CD14-positive monocyte (primary cell): ENCODE measurements at regions not wholly inside any gene's neighbourhood (a gene's known extent, or its start where the extent isn't known, plus 50 kb on each side); places are given as distances from the start of the nearest gene placed in this dataset.

Source experiments
- DNase-seq, 3 donors: peaks; one replicate each; pipeline ENCODE4 v3.0.0-alpha.2; 2011 to 2022
- H2AFZ ChIP-seq: 2 replicates; pipeline ENCODE4 v1.6.0; 2012; ENCODE audit warnings: mild to moderate bottlenecking, low read depth, low read length, inconsistent platforms; ENCODE audit not compliant: insufficient read depth, poor library complexity, severe bottlenecking
- H3K27ac ChIP-seq, 2 donors: 1 replicate in 1 of 2; 2 replicates in 1 of 2; pipeline ENCODE4 v1.5.1; 2012 to 2013; ENCODE audit warnings: low read length in 2 of 2, control low read depth in 1 of 2, inconsistent platforms in 1 of 2, low read depth in 1 of 2, mild to moderate bottlenecking in 1 of 2
- H3K27me3 ChIP-seq, 2 donors: one replicate each; pipeline versions ENCODE4 v1.6.0 to v1.6.1; 2011 to 2013; ENCODE audit warnings: low read length in 2 of 2; ENCODE audit not compliant: control insufficient read depth in 2 of 2, insufficient read depth in 2 of 2
- H3K36me3 ChIP-seq, 2 donors: replicated peaks in 1 of 2; 1 replicate in 1 of 2; 2 replicates in 1 of 2; pipeline versions ENCODE4 v1.5.1 to v1.6.1; 2012 to 2013; ENCODE audit warnings: low read length in 2 of 2, control low read depth in 1 of 2, inconsistent platforms in 1 of 2, mild to moderate bottlenecking in 1 of 2; ENCODE audit not compliant: insufficient read depth in 2 of 2, control insufficient read depth in 1 of 2
- H3K4me1 ChIP-seq, 2 donors: 1 replicate in 1 of 2; 2 replicates in 1 of 2; pipeline versions ENCODE4 v1.5.1 to v1.6.1; 2012 to 2013; ENCODE audit warnings: low read length in 2 of 2, control low read depth in 1 of 2, inconsistent platforms in 1 of 2, mild to moderate bottlenecking in 1 of 2, moderate library complexity in 1 of 2; ENCODE audit not compliant: insufficient read depth in 2 of 2, control insufficient read depth in 1 of 2
- H3K4me2 ChIP-seq: replicated peaks from 2 replicates; pipeline ENCODE3; 2012; ENCODE audit warnings: low read length, moderate library complexity, mild to moderate bottlenecking; ENCODE audit not compliant: poor library complexity, severe bottlenecking; ENCODE audit errors: extremely low read depth
- H3K4me3 ChIP-seq, 3 experiments: fragments of 200-600 bp in 1 of 3; sonication (generic) in 1 of 3; replicated peaks in 1 of 3; 1 replicate in 2 of 3; 2 replicates in 1 of 3; pipeline ENCODE4 v1.5.1; 2011 to 2013; ENCODE audit warnings: low read length in 3 of 3, mild to moderate bottlenecking in 3 of 3, control low read depth in 2 of 3, low read depth in 2 of 3, inconsistent platforms in 1 of 3, moderate library complexity in 1 of 3
- H3K79me2 ChIP-seq: 2 replicates; pipeline ENCODE4 v1.6.0; 2012; ENCODE audit warnings: mild to moderate bottlenecking, control low read depth, inconsistent platforms, low read length, moderate library complexity; ENCODE audit not compliant: insufficient read depth
- H3K9ac ChIP-seq: 2 replicates; pipeline ENCODE4 v1.6.0; 2017; ENCODE audit warnings: low read length, mild to moderate bottlenecking; ENCODE audit not compliant: insufficient read depth, poor library complexity, severe bottlenecking
- H3K9me3 ChIP-seq, 2 donors: replicated peaks in 1 of 2; 1 replicate in 1 of 2; 2 replicates in 1 of 2; pipeline versions ENCODE4 v1.5.1 to v1.6.1; 2012 to 2013; ENCODE audit warnings: low read length in 2 of 2, control low read depth in 1 of 2; ENCODE audit not compliant: control insufficient read depth in 1 of 2, insufficient read depth in 1 of 2
- H4K20me1 ChIP-seq: 2 replicates; pipeline ENCODE4 v1.6.0; 2012; ENCODE audit warnings: mild to moderate bottlenecking, low read length, control low read depth, moderate library complexity; ENCODE audit not compliant: insufficient read depth
- H3K27ac Mint-ChIP-seq, 7 donors: one replicate each; pipeline ENCODE4 v1.8.0; 2020; ENCODE audit warnings: mild to moderate bottlenecking in 7 of 7, mixed read lengths in 7 of 7, moderate library complexity in 6 of 7, inconsistent platforms in 2 of 7
- H3K27me3 Mint-ChIP-seq, 3 donors: one replicate each; pipeline ENCODE4 v1.8.0; 2021 to 2022; ENCODE audit warnings: low read depth in 3 of 3, mild to moderate bottlenecking in 3 of 3, mixed read lengths in 3 of 3, moderate library complexity in 3 of 3, inconsistent platforms in 1 of 3
- H3K36me3 Mint-ChIP-seq, 2 donors: one replicate each; pipeline ENCODE4 v1.8.0; 2020; ENCODE audit warnings: mixed read lengths in 2 of 2, inconsistent platforms in 1 of 2, mild to moderate bottlenecking in 1 of 2
- H3K4me1 Mint-ChIP-seq: one replicate; pipeline ENCODE4 v1.8.0; 2020; ENCODE audit warnings: mild to moderate bottlenecking, mixed read lengths
- H3K4me3 Mint-ChIP-seq, 2 donors: one replicate each; pipeline ENCODE4 v1.8.0; 2020; ENCODE audit warnings: mild to moderate bottlenecking in 2 of 2, mixed read lengths in 2 of 2, moderate library complexity in 1 of 2
- H3K9me3 Mint-ChIP-seq, 7 donors: one replicate each; pipeline ENCODE4 v1.8.0; 2020 to 2022; ENCODE audit warnings: mixed read lengths in 7 of 7, mild to moderate bottlenecking in 6 of 7, moderate library complexity in 6 of 7, inconsistent platforms in 2 of 7
- WGBS: methylation state at CpG from one replicate; pipeline ENCODE4 v1.1.5; 2013; ENCODE audit warnings: missing lambda C conversion rate; ENCODE audit not compliant: insufficient coverage; 5-methylcytosine and 5-hydroxymethylcytosine counted together
- intact Hi-C, 2 donors: fragments of 100-400 bp; cut with micrococcal nuclease; formaldehyde crosslinking; loops; one replicate each; pipeline versions ENCODE4 v1.15.0 to v1.15.1; 2023
- TF ChIP-seq, protein P1 (sequence below): fragments of 200-600 bp; IDR thresholded peaks from one replicate; pipeline ENCODE4 v1.8.0; 2022; ENCODE audit warnings: antibody characterized with exemption, mild to moderate bottlenecking

DNA sequence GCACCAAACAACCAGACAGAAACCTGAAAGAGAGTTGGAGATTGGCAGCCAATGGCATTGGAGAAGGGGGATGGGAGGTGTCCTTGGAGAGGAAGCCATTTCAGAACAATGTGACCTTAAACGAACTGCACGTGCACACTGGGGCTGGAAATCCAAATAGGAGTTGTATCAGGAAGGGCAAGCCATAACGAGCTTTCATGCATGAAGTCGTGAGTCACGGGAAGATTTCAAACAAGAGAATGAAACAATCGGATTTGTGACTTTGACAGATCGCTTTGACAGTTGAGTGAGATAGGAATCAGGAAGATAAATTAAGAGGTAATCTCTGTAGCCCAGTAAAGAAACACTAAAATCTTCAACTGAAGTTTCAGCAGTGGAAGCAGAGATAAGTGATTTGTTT is 445.8 kb upstream of the ZP4 start:
- Histone ChIP-seq H3K9ac (no peak overlapping the region), H3K4me3 (no peak overlapping the region), H4K20me1 (no peaks in the 10 kb centered on the region), H3K27me3 (no peaks in the 10 kb centered on the region), H3K4me1 (peaks cover 5 to 8% of the 10 kb centered on the region in 2 donors), H3K9me3 (peaks cover 0 to 9% of the 10 kb centered on the region in 2 donors), H3K36me3 (no peaks in the 10 kb centered on the region), H3K79me2 (no peaks in the 10 kb centered on the region), H3K4me2 (no peak overlapping the region), H2AFZ (no peak overlapping the region), H3K27ac (no peak overlapping the region)
- Mint-ChIP-seq H3K36me3 (no peaks in the 10 kb centered on the region), H3K27me3 (peaks cover 0 to 1% (median 0%) of the 10 kb centered on the region in 3 donors), H3K27ac (no peak overlapping the region), H3K4me3 (no peak overlapping the region), H3K9me3 (peaks cover 4 to 23% (median 5%) of the 10 kb centered on the region in 7 donors), H3K4me1 (peaks cover 19% of the 10 kb centered on the region)
- 93% methylated on average over 6 of the region's 7 CpGs for WGBS
- intact Hi-C loops, result no loop called here
- TF ChIP-seq, protein P1, sequence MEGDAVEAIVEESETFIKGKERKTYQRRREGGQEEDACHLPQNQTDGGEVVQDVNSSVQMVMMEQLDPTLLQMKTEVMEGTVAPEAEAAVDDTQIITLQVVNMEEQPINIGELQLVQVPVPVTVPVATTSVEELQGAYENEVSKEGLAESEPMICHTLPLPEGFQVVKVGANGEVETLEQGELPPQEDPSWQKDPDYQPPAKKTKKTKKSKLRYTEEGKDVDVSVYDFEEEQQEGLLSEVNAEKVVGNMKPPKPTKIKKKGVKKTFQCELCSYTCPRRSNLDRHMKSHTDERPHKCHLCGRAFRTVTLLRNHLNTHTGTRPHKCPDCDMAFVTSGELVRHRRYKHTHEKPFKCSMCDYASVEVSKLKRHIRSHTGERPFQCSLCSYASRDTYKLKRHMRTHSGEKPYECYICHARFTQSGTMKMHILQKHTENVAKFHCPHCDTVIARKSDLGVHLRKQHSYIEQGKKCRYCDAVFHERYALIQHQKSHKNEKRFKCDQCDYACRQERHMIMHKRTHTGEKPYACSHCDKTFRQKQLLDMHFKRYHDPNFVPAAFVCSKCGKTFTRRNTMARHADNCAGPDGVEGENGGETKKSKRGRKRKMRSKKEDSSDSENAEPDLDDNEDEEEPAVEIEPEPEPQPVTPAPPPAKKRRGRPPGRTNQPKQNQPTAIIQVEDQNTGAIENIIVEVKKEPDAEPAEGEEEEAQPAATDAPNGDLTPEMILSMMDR, result no peak
- DNase-seq, result no peak

DNA sequence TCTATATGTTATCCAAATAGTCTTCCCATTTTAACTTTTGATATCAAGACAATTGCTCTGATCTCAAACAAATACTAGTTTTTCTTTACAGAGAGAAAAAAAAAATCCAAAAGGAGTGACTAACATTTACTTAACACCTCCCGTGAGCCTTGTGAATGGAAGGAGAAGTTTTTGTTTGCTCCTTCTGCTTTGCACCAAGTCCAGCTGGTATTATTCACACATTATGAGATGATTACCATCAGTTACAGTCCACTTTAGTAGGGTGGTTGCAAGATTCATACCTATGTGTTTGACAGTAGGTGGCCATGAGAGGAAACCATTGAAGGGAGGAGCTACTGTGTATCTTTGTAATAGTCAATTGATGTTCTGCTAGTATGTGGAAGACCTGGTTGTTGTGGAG is 443.4 kb upstream of the ZP4 start:
- no peak overlapping the region for H3K27ac Mint-ChIP-seq

More for the DNA sequence above, 443.4 kb upstream of the ZP4 start:
- Histone ChIP-seq H3K36me3 (no peaks in the 10 kb centered on the region), H3K4me2 (no peak overlapping the region), H3K9me3 (peaks cover 0 to 9% of the 10 kb centered on the region in 2 donors), H2AFZ (no peak overlapping the region), H3K27ac (no peak overlapping the region), H3K4me3 (no peak overlapping the region), H4K20me1 (no peaks in the 10 kb centered on the region), H3K27me3 (no peaks in the 10 kb centered on the region), H3K4me1 (peaks cover 21 to 23% of the 10 kb centered on the region in 2 donors), H3K79me2 (no peaks in the 10 kb centered on the region), H3K9ac (no peak overlapping the region)
- intact Hi-C loops, result no loop called here
- TF ChIP-seq, protein P1, result no peak
- Mint-ChIP-seq H3K4me1 (peaks cover 39% of the 10 kb centered on the region), H3K36me3 (no peaks in the 10 kb centered on the region), H3K4me3 (no peak overlapping the region), H3K9me3 (peaks cover 4 to 20% (median 5%) of the 10 kb centered on the region in 7 donors), H3K27me3 (no peaks in the 10 kb centered on the region)
- DNase-seq, result no peak
- WGBS, result no CpG with 5 or more reads among the region's 1 CpG
